ENCODE measurements at regions not wholly inside any gene's neighbourhood (a gene's known extent, or its start where the extent isn't known, plus 50 kb on each side); places are given as distances from the start of the nearest gene placed in this dataset.

DNA sequence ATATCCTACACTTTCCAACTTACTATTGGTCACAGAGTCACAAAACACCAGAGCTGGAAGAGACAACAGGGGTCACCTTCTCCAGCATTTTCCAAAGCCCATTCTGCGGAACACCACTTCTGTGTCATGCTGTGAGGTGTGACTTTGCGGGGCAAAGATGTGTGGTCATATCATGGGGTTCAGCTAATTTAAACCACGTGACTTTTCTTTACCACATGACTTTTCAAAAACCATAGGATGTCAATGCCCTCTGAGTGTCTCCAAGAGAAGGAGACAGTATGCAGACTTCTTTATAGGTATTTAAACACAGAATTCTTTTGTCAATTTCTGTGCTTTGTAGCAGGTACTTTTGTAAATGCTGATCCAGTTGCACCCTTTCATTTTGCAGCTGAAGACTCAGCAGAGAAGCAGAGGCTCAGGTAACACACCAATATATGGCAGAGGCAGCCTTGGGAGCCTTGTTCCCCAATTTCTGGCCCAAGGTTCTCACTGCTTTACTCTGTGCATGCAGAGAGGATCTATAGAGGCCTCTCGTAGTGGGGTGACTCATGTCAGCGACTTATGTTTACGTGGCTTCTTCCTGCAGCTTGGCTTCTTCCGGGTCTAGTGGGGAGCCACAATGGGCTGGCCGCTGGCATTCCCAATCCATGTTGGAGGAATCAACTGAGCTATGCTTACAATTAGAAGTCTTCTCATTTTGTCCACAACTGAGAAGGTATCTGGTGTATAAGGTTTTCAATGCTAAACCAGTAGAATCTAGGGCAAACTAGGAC is 104.0 kb upstream of the RHOBTB1 start:
- TF ChIP-seq, protein P1, sequence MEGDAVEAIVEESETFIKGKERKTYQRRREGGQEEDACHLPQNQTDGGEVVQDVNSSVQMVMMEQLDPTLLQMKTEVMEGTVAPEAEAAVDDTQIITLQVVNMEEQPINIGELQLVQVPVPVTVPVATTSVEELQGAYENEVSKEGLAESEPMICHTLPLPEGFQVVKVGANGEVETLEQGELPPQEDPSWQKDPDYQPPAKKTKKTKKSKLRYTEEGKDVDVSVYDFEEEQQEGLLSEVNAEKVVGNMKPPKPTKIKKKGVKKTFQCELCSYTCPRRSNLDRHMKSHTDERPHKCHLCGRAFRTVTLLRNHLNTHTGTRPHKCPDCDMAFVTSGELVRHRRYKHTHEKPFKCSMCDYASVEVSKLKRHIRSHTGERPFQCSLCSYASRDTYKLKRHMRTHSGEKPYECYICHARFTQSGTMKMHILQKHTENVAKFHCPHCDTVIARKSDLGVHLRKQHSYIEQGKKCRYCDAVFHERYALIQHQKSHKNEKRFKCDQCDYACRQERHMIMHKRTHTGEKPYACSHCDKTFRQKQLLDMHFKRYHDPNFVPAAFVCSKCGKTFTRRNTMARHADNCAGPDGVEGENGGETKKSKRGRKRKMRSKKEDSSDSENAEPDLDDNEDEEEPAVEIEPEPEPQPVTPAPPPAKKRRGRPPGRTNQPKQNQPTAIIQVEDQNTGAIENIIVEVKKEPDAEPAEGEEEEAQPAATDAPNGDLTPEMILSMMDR (IDR thresholded peaks at IDR 0.05) = no peak
- no peak for TF ChIP-seq POLR2AphosphoS5 (IDR thresholded peaks at IDR 0.05)
- TF ChIP-seq POLR2A (IDR thresholded peaks at IDR 0.05; ENCODE audit: low read depth) = no peak
- no peak for TF ChIP-seq EP300 (IDR thresholded peaks at IDR 0.05)
